ENCODE measurements at regions not wholly inside any gene's neighbourhood (a gene's known extent, or its start where the extent isn't known, plus 50 kb on each side); places are given as distances from the start of the nearest gene placed in this dataset.
A peak's percentile ranks its signal among the peaks of the same experiment; 100 is the strongest.

- Histone ChIP-seq H3K36me3 (ENCODE audit: low read depth) (no peaks in the 10 kb centered on the region), H3K27me3 (ENCODE audit: insufficient read depth, poor library complexity, severe bottlenecking) (no peaks in the 10 kb centered on the region), H3K27ac (ENCODE audit: poor library complexity, severe bottlenecking) (peak overlapping the region; percentile 74), H3K4me3 (ENCODE audit: severe bottlenecking) (no peak overlapping the region), H3K9me3 (ENCODE audit: severe bottlenecking) (no peaks in the 10 kb centered on the region), H3K4me1 (ENCODE audit: insufficient read depth, poor library complexity, severe bottlenecking) (peaks cover 20% of the 10 kb centered on the region)
- DNase-seq (ENCODE audit: low spot score) (no peak), ATAC-seq (ENCODE audit: low read depth) (no peak)
- TF ChIP-seq CTCF (IDR thresholded peaks at IDR 0.05; ENCODE audit: poor library complexity, severe bottlenecking) = no peak
Observed at GRCh38 chr6:4582506-4583417, 193.4 kb upstream of the CDYL start.

- no peaks in the 10 kb centered on the region for H3K36me3 ChIP-seq (ENCODE audit: low read depth)
- DNase-seq (ENCODE audit: low spot score) (no peak), ATAC-seq (ENCODE audit: low read depth) (peak; percentile 78)
- H3K27ac ChIP-seq (ENCODE audit: poor library complexity, severe bottlenecking) = peak overlapping the region; percentile 74
- no peaks in the 10 kb centered on the region for H3K9me3 ChIP-seq (ENCODE audit: severe bottlenecking)
- TF ChIP-seq CTCF (IDR thresholded peaks at IDR 0.05; ENCODE audit: poor library complexity, severe bottlenecking) = no peak
- H3K4me3 ChIP-seq (ENCODE audit: severe bottlenecking) = no peak overlapping the region
- H3K4me1 ChIP-seq (ENCODE audit: insufficient read depth, poor library complexity, severe bottlenecking) = peaks cover 20% of the 10 kb centered on the region
- H3K27me3 ChIP-seq (ENCODE audit: insufficient read depth, poor library complexity, severe bottlenecking) = no peaks in the 10 kb centered on the region
Observed at GRCh38 chr6:4581468-4582385, 194.5 kb upstream of the CDYL start.

- Histone ChIP-seq H3K4me1 (ENCODE audit: insufficient read depth, poor library complexity, severe bottlenecking) (peaks cover 20% of the 10 kb centered on the region), H3K4me3 (ENCODE audit: severe bottlenecking) (no peak overlapping the region), H3K27ac (ENCODE audit: poor library complexity, severe bottlenecking) (no peak overlapping the region), H3K9me3 (ENCODE audit: severe bottlenecking) (no peaks in the 10 kb centered on the region), H3K27me3 (ENCODE audit: insufficient read depth, poor library complexity, severe bottlenecking) (no peaks in the 10 kb centered on the region), H3K36me3 (ENCODE audit: low read depth) (no peaks in the 10 kb centered on the region)
- ATAC-seq (ENCODE audit: low read depth) (no peak), DNase-seq (ENCODE audit: low spot score) (no peak)
- no peak for TF ChIP-seq CTCF (IDR thresholded peaks at IDR 0.05; ENCODE audit: poor library complexity, severe bottlenecking)
Observed at GRCh38 chr6:4580361-4580760, 195.8 kb upstream of the CDYL start.

GRCh38 chr6:4577406-4577805 is 198.8 kb upstream of the CDYL start:
- Histone ChIP-seq H3K27me3 (ENCODE audit: insufficient read depth, poor library complexity, severe bottlenecking) (no peaks in the 10 kb centered on the region), H3K27ac (ENCODE audit: poor library complexity, severe bottlenecking) (no peak overlapping the region), H3K4me1 (ENCODE audit: insufficient read depth, poor library complexity, severe bottlenecking) (peaks cover 12% of the 10 kb centered on the region), H3K9me3 (ENCODE audit: severe bottlenecking) (peaks cover 2% of the 10 kb centered on the region), H3K4me3 (ENCODE audit: severe bottlenecking) (no peak overlapping the region), H3K36me3 (ENCODE audit: low read depth) (no peaks in the 10 kb centered on the region)
- no peak for TF ChIP-seq CTCF (IDR thresholded peaks at IDR 0.05; ENCODE audit: poor library complexity, severe bottlenecking)
- peak; percentile 49; the same call in 2 of the 3 replicates for ATAC-seq (ENCODE audit: low read depth)
- DNase-seq (ENCODE audit: low spot score) = no peak

Measured in RWPE2 (cell line).